ENCODE measurements at regions not wholly inside any gene's neighbourhood (a gene's known extent, or its start where the extent isn't known, plus 50 kb on each side); places are given as distances from the start of the nearest gene placed in this dataset.

DNA sequence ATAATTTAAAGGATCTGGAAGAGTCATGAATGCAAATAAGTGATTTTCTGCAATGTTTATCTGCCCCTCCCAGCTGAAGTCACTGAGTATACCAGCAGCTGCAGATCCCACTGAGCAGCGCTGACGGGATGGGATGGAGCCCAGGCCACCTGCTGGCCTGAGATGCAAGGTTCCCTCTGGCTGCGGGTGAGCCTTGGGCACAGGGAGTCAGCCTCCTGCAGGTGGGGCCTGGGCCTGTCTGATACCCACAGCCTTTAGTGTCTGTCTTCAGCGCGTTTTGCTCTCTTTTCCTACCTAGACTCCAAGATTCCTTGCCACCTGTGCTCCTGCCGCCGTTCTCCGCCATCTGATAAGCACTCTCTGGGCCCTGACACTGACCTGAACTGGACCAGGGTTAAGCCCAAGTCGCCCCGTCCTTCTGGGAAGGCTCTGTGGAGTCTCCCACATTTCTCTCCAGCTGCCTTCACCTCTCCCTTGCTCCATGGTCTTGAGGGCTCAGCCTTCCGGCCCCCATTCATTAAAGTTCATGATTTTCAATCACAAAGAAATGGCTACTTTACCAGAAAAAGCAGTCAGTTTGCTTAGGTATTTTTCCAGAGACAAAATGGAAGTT, 223.1 kb upstream of the FAT1 start (continued):
- TF ChIP-seq ZFX (CRISPR knock-in tag; IDR thresholded peaks at IDR 0.05; ENCODE audit: low read depth) (peak; percentile 66), ZNF580 (CRISPR knock-in tag; IDR thresholded peaks at IDR 0.05; ENCODE audit: borderline replicate concordance, low read depth) (0 out of 2 replicates have a peak, but pooled peaks have one; percentile 39), HHEX (CRISPR knock-in tag; IDR thresholded peaks at IDR 0.05) (no peak), FOSL2 (CRISPR knock-in tag; IDR thresholded peaks at IDR 0.05) (0 out of 2 replicates have a peak, but pooled peaks have one; percentile 41), BCLAF1 (IDR thresholded peaks at IDR 0.05) (no peak), HNF1A (IDR thresholded peaks at IDR 0.05; ENCODE audit: low read depth) (no peak), HNF1A (CRISPR knock-in tag; IDR thresholded peaks at IDR 0.05; ENCODE audit: borderline replicate concordance) (no peak), HNRNPL (IDR thresholded peaks at IDR 0.05; ENCODE audit: low read depth, low read length) (0 out of 2 replicates have a peak, but pooled peaks have one; percentile 64), TEAD3 (CRISPR knock-in tag; optimal IDR thresholded peaks at IDR 0.05; ENCODE audit: borderline replicate concordance) (peak; percentile 54), CBFB (CRISPR knock-in tag; IDR thresholded peaks at IDR 0.05) (0 out of 2 replicates have a peak, but pooled peaks have one; percentile 23), REPIN1 (CRISPR knock-in tag; IDR thresholded peaks at IDR 0.05; ENCODE audit: borderline replicate concordance, low read depth) (peak; percentile 85; the same call in 1 of the 2 replicates)
